AG20443 (cell line): ENCODE measurements at regions not wholly inside any gene's neighbourhood (a gene's known extent, or its start where the extent isn't known, plus 50 kb on each side); places are given as distances from the start of the nearest gene placed in this dataset.
A peak's percentile ranks its signal among the peaks of the same experiment; 100 is the strongest.
"Not testable (repeated sequence)": the region's sequence is repeated elsewhere in the genome, so short reads cannot be mapped to it uniquely, and the experiment has no call there.

Source experiments
- DNase-seq: peaks from one replicate; pipeline ENCODE4 v3.0.0; 2012; ENCODE audit warnings: low spot score, mixed read lengths

GRCh38 chr14:59116984-59117415, 71.5 kb upstream of the DAAM1 start:
- DNase-seq = no peak

- no peak for DNase-seq
Measured at GRCh38 chr14:59117754-59118528, 70.5 kb upstream of the DAAM1 start.

DNA sequence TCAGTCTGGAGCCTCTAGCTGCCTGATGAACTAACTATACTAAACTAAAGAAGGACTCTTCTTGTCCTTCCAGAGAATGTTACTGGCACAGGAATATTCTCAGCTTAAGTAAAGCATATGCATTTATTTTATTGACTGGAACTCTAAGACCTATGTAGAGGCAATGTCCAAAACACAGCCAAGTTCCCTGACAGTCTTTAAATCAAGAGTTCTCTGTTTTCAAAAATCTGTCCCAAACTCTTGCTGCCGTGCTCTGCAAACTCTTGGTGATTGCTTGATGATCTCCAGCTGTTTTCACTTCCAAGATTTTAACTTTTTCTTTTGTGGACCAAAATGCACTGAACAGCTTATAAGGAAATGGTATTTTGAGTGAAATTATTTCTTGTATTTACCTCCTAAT, 67.5 kb upstream of the DAAM1 start:
- DNase-seq = no peak

DNA sequence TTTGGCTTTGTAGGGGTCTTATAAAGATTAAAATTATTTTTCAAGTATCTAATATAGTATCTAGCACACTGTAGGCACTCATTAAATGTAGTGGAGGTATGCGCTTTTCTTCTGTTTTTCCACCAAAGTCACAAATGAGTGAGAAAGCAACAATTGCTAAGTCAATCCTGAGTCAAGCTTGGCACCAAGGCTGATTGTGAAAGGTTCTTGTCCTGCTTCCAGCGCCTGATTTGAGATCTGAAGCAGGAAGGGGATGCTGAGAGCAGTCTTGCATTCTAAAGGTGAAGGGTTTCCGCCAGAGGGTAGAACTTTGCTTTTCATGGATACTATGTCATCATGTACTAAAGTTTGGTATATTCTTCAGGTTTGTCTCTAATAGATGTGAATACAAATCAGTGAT, 64.9 kb upstream of the DAAM1 start:
- DNase-seq = peak; percentile 33

GRCh38 chr14:59123975-59124374, 64.5 kb upstream of the DAAM1 start:
- DNase-seq = peak; percentile 24

DNA sequence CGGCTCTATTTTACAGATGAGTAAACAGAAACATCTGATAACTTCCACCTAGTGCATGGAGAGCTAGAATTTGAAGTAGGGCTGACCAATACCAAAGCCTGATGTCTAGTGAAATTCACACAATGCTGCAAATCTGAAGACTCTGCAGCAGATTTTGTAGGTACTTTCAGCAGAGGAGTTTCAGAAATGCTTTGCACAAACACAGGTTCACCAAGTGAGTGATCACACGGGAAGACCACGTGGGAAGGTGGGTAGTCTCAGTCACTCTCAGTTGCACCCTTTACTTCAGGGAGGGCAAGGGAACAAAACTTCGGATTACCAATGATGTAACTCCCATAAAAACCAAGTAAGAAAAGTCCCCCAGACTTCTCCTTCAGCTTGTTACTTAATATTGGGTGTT, 63.3 kb upstream of the DAAM1 start:
- DNase-seq = no peak

DNA sequence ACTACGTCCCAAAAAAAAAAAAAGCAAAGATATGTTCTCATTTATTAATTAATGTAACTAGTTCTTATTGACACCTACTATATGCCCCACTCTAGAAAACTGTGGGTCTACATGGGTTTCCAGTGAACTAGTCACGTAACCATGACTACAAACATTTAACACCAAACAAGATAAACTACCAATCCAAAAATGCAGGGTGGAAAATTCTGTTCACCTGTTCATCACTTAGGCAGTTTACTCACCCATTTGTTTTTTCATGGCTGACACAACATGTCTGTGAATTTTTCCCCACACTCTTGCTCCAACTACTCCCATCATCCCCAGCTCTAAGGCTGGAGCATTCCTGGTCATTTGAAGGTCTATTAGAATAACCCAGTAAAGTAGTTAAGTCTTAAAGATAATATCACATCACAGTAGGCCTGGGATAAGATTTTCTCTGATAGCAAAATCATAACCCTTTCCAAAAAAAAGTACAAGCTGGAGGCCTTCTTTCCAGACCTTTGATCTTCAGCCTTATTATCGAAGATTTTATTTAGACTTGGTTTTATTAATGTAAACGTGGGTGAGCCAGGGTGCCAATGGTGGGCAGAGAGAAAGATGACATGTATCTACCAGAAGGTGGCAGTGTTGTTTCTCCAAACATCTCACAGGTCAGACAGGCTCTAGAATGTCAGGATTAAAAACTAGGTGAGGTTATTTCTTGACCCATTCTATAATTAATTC, 61.6 kb upstream of the DAAM1 start:
- DNase-seq = peak; percentile 71

GRCh38 chr14:59127437-59127732, 61.1 kb upstream of the DAAM1 start:
- DNase-seq = no peak

GRCh38 chr14:59130462-59130861, 58.0 kb upstream of the DAAM1 start:
- DNase-seq = no peak

DNA sequence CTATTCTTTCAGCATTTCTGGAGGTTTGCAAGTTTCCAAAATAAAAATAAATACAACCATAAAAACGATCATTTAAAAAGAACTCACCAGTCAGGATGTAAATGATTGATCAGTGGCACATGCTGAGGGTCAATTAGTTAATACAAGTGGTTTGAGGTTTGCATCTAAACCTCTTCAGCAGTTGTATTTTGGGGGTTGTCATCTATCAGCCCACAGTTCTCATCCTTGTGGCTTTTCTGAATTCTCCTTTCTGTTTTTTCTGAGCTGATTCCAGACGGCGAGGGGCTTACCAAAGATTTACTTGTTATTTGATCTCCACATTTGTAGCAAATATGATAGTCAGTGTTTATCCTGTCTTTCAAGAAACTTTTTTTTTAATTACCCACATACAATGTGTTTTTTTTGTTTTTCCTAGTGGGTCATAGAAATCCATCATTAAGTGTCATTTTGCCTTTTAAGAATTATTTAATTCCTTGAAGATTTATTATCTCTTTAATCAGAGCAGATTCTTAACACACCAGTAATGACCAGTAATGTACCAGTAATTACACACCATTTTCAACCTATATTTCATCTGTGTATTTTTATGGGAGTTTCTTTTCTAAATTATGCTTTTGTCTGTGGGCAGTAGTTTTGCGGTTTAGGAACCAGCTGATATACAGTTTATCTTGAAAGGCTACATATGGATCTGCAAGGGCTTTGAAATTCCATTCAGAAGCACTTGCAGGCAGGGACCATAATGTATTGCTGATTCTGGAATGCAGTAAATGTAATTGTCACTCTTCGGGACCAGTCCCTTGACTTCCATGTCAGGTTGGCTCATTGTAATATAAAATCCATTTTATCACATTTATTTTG, 56.3 kb upstream of the DAAM1 start:
- no peak for DNase-seq

DNA sequence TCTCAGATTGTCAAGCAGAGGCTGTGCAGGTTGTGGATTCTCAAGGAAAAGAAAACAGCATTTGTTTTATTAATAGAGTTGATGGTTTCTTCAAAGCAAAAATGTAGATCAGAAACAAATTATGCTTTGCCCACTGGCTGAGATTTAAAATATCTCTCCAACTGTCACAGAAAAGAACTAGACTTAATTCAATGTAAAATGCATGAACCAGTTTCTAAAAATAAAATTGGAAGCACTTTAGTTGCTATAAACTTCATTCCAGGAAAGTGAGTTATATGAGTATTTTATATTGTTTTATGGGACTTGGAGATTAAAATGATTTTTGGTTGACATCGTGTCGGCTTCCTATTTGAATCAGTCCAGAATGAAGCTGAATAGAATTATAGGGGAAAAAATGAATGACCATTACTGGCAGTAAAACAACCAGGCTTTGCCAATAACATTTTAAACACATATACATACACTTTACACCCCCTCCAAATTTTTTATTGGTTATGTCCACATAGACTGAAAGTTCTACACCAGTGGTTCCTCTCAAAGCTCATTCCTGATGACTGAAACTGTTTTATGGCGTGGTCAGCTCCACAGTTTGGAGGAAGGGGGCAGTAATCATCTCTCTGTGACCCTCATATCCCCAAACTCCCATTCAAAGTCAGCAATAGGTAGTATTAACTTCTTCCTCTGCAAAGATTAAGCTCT, 55.5 kb upstream of the DAAM1 start:
- DNase-seq = no peak

DNA sequence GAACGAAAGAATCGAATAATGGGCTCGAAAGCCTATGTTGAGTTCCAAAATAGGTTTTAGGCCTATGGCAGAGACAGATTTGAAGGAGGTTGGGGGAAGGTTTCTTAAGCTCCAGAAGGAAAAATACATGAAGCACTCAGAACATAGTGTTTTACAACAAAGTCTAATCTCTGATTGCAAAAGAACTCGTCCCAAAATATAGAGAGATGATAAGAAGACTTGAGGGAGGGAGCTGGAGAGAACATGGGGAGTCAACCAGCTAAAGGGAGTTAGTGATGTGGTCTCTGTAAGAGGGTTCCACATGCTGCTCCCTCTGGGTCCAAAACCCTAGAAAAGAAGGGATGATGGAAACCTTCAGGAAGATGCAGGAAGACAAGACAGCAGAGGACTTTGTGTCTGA, 54.8 kb upstream of the DAAM1 start:
- DNase-seq = no peak

- DNase-seq = no peak
Measured at GRCh38 chr14:59134307-59134706, 54.2 kb upstream of the DAAM1 start.

DNA sequence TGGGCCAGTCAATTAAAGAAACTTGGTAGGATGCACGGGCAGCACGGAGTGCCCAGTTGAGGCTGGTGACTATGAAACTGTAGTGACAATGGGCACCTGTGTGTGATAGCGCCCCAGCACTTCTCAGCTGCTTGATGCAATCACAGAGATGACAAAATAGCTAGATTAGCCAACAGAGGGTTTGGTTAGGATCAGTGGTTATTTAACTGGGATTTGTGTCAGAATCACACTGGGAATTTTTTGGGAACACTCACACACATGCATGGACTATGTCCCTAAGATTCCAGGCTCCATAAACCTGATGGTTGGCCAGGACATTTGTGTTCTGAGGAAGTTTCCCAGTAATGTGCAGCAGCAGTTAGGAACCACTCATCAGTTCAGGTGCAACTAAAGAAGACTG, 51.2 kb upstream of the DAAM1 start:
- no peak for DNase-seq

- DNase-seq = not testable (repeated sequence)
Measured at GRCh38 chr14:59138576-59138975, 49.9 kb upstream of the DAAM1 start.
